ENCODE measurements at regions not wholly inside any gene's neighbourhood (a gene's known extent, or its start where the extent isn't known, plus 50 kb on each side); places are given as distances from the start of the nearest gene placed in this dataset.

- no peak for DNase-seq (ENCODE audit: low read depth)
Measured at GRCh38 chr3:24748520-24748919, 253.9 kb upstream of the THRB start.

- DNase-seq (ENCODE audit: low read depth), result no peak
Measured at GRCh38 chr3:24751020-24751419, 256.4 kb upstream of the THRB start.

GRCh38 chr3:24756101-24756888 is 261.6 kb upstream of the THRB start:
- DNase-seq (ENCODE audit: low read depth), result no peak

GRCh38 chr3:24763393-24763792 is 268.7 kb upstream of the THRB start:
- DNase-seq (ENCODE audit: low read depth), result peak; percentile 65

GRCh38 chr3:24764236-24764915 is 269.7 kb upstream of the THRB start:
- no peak for DNase-seq (ENCODE audit: low read depth)

GRCh38 chr3:24765399-24765798 is 270.7 kb upstream of the THRB start:
- no peak for DNase-seq (ENCODE audit: low read depth)

GRCh38 chr3:24769918-24770317 is 275.3 kb upstream of the THRB start:
- DNase-seq (ENCODE audit: low read depth), result no peak

GRCh38 chr3:24773798-24774197 is 279.1 kb upstream of the THRB start:
- peak; percentile 45 for DNase-seq (ENCODE audit: low read depth)

- no peak for DNase-seq (ENCODE audit: low read depth)
Measured at GRCh38 chr3:24780991-24781390, 286.3 kb upstream of the THRB start.

GRCh38 chr3:24781454-24781853 is 286.8 kb upstream of the THRB start:
- DNase-seq (ENCODE audit: low read depth), result no peak

- DNase-seq (ENCODE audit: low read depth), result no peak
Measured at GRCh38 chr3:24793896-24794295, 299.2 kb upstream of the THRB start.

GRCh38 chr3:24802614-24803013 is 308.0 kb upstream of the THRB start:
- DNase-seq (ENCODE audit: low read depth), result no peak

GRCh38 chr3:24804095-24804494 is 309.4 kb upstream of the THRB start:
- DNase-seq (ENCODE audit: low read depth), result no peak

GRCh38 chr3:24810881-24811280 is 316.2 kb upstream of the THRB start:
- no peak for DNase-seq (ENCODE audit: low read depth)

- DNase-seq (ENCODE audit: low read depth), result no peak
Measured at GRCh38 chr3:24812116-24812515, 317.5 kb upstream of the THRB start.

GRCh38 chr3:24818055-24818454 is 323.4 kb upstream of the THRB start:
- no peak for DNase-seq (ENCODE audit: low read depth)

GRCh38 chr3:24828011-24828410 is 333.4 kb upstream of the THRB start:
- no peak for DNase-seq (ENCODE audit: low read depth)

GRCh38 chr3:24828551-24828950 is 333.9 kb upstream of the THRB start:
- DNase-seq (ENCODE audit: low read depth), result no peak

- no peak for DNase-seq (ENCODE audit: low read depth)
Measured at GRCh38 chr3:24829011-24829581, 334.4 kb upstream of the THRB start.

GRCh38 chr3:24829629-24830229 is 335.1 kb upstream of the THRB start:
- no peak for DNase-seq (ENCODE audit: low read depth)

GRCh38 chr3:24830230-24831152 is 335.8 kb upstream of the THRB start:
- no peak for DNase-seq (ENCODE audit: low read depth)

Data from HT1080 (cell line).